HepG2 (cell line): ENCODE measurements at regions not wholly inside any gene's neighbourhood (a gene's known extent, or its start where the extent isn't known, plus 50 kb on each side); places are given as distances from the start of the nearest gene placed in this dataset.

ENCODE experiments used
- ATAC-seq: fragments of 200-7000 bp; cut with Tn5 transposase; 3 replicates; pipeline ENCODE4 v1.9.1; 2020; ENCODE audit warnings: mild to moderate bottlenecking, moderate library complexity
- BruUV-seq: library from RNA; stranded (reverse); fragments of 400-500 nt; replicated peaks from 2 replicates; lab custom pipeline; 2021; lab: Mats Ljungman, UMichigan
- CTCF ChIA-PET: fragments of 300-600 bp; formaldehyde crosslinking; extraction: SDS; loops from one replicate; lab custom pipeline; 2021; ENCODE audit warnings: low total read pairs, inconsistent platforms, low intra/inter-chr PET ratio; lab: Yijun Ruan, JAX
- POLR2A ChIA-PET: fragments of 350-600 bp; sonication (Branson Sonifier 250); formaldehyde crosslinking; loops from one replicate; lab custom pipeline; 2020; ENCODE audit warnings: antibody characterized with exemption, inconsistent platforms; lab: Yijun Ruan, JAX
- DNase-seq: peaks from one replicate; pipeline ENCODE4 v3.0.0-alpha.2; 2015; ENCODE audit warnings: low spot score
- FAIRE-seq: peaks from 3 replicates; lab custom pipeline; 2011; peaks lifted over from hg19 to GRCh38; lab: Jason Lieb, UNC
- H2AFZ ChIP-seq: one replicate; pipeline ENCODE4 v1.6.1; 2011; ENCODE audit warnings: low read length, inconsistent platforms
- H3K27ac ChIP-seq: fragments of 300-600 bp; 3 replicates; pipeline ENCODE4 v1.8.0; 2011; ENCODE audit warnings: mixed run types, mild to moderate bottlenecking, mixed read lengths, low read length, inconsistent platforms; ENCODE audit not compliant: insufficient read depth; ENCODE audit errors: extremely low read length
- H3K27me3 ChIP-seq, 2 experiments: fragments of 200-600 bp in 1 of 2; 2 replicates in 1 of 2; 3 replicates in 1 of 2; pipeline versions ENCODE4 v1.6.0 to v1.8.0; 2011; ENCODE audit warnings: low read length in 2 of 2, mild to moderate bottlenecking in 2 of 2, moderate library complexity in 2 of 2, inconsistent platforms in 1 of 2; ENCODE audit not compliant: insufficient read depth in 2 of 2, control insufficient read depth in 1 of 2
- H3K36me3 ChIP-seq, 2 experiments: fragments of 200-600 bp in 1 of 2; replicated peaks in 1 of 2; 2 replicates in 1 of 2; 3 replicates in 1 of 2; pipeline versions ENCODE4 v1.5.1 to v1.8.0; 2011; ENCODE audit warnings: low read length in 2 of 2, inconsistent platforms in 1 of 2; ENCODE audit not compliant: insufficient read depth in 2 of 2, control insufficient read depth in 1 of 2
- H3K4me1 ChIP-seq: 2 replicates; pipeline ENCODE4 v1.5.1; 2012; ENCODE audit warnings: low read length, inconsistent platforms; ENCODE audit not compliant: insufficient read depth
- H3K4me2 ChIP-seq: 2 replicates; pipeline ENCODE4 v1.6.0; 2011; ENCODE audit warnings: low read depth, low read length, inconsistent platforms
- H3K4me3 ChIP-seq, 3 experiments: fragments of 200-600 bp in 1 of 3; sonication (generic), shearing (Covaris generic) in 1 of 3; replicated peaks in 1 of 3; 2 replicates each; pipeline ENCODE4 v1.5.1; 2011 to 2016; ENCODE audit warnings: low read length in 3 of 3, inconsistent platforms in 2 of 3, low read depth in 2 of 3, mild to moderate bottlenecking in 2 of 3, control low read depth in 1 of 3, mixed read lengths in 1 of 3; ENCODE audit not compliant: insufficient read depth in 1 of 3
- H3K79me2 ChIP-seq: one replicate; pipeline ENCODE4 v1.6.1; 2011; ENCODE audit warnings: low read length, inconsistent platforms; ENCODE audit not compliant: insufficient read depth
- H3K9ac ChIP-seq: 2 replicates; pipeline ENCODE4 v1.6.0; 2011; ENCODE audit warnings: mild to moderate bottlenecking, low read depth, low read length, inconsistent platforms; ENCODE audit not compliant: insufficient read depth
- H3K9me3 ChIP-seq: 2 replicates; pipeline ENCODE4 v1.5.1; 2012; ENCODE audit warnings: mild to moderate bottlenecking, low read length
- H4K20me1 ChIP-seq: 2 replicates; pipeline ENCODE4 v1.6.0; 2011; ENCODE audit warnings: inconsistent platforms, mild to moderate bottlenecking, low read length, moderate library complexity; ENCODE audit not compliant: insufficient read depth
- FOXA3 ChIP-seq: IDR thresholded peaks from 2 replicates; pipeline ENCODE4 v1.6.1; 2016; ENCODE audit warnings: missing genetic modification reagents, missing compliant biosample characterization
- FOXP1 ChIP-seq, 2 experiments: fragments of 450-650 bp in 1 of 2; IDR thresholded peaks; 2 replicates each; pipeline ENCODE4 v1.6.1; 2017 to 2018; ENCODE audit warnings: antibody characterized with exemption in 1 of 2
- HNRNPH1 ChIP-seq: fragments of 200-400 bp; formaldehyde crosslinking; optimal IDR thresholded peaks from 2 replicates; pipeline ENCODE3; 2017; ENCODE audit warnings: mild to moderate bottlenecking, low read depth, low read length
- KDM4B ChIP-seq: sonication (generic); formaldehyde crosslinking; IDR thresholded peaks from 2 replicates; pipeline ENCODE4 v1.4.0; 2020; ENCODE audit warnings: missing genetic modification reagents
- SAP130 ChIP-seq: IDR thresholded peaks from 2 replicates; pipeline ENCODE4 v1.6.1; 2016; ENCODE audit warnings: low read depth
- STAG1 ChIP-seq: sonication (generic); formaldehyde crosslinking; IDR thresholded peaks from 2 replicates; pipeline ENCODE4 v1.4.0; 2020; ENCODE audit warnings: missing genetic modification reagents
- ZBTB7B ChIP-seq: sonication (generic); formaldehyde crosslinking; IDR thresholded peaks from 2 replicates; pipeline ENCODE4 v1.4.0; 2020; ENCODE audit warnings: missing genetic modification reagents
- ZFX ChIP-seq: sonication (generic); formaldehyde crosslinking; IDR thresholded peaks from 2 replicates; pipeline ENCODE4 v1.4.0; 2020; ENCODE audit warnings: mild to moderate bottlenecking, low read depth, missing genetic modification reagents, moderate library complexity
- ZNF354B ChIP-seq: sonication (generic); formaldehyde crosslinking; IDR thresholded peaks from 2 replicates; pipeline ENCODE4 v1.8.0; 2022; ENCODE audit warnings: mild to moderate bottlenecking, missing genetic modification reagents
- ZNF615 ChIP-seq: sonication (generic); formaldehyde crosslinking; IDR thresholded peaks from 2 replicates; pipeline ENCODE4 v1.5.0; 2020; ENCODE audit warnings: mild to moderate bottlenecking, missing genetic modification reagents, borderline replicate concordance
- WGBS: methylation state at CpG from one replicate; pipeline ENCODE4 v1.1.6; 2017; ENCODE audit warnings: low lambda C conversion rate; 5-methylcytosine and 5-hydroxymethylcytosine counted together
- in situ Hi-C: cut with HindIII; loops from 2 replicates; pipeline ENCODE4 v1.10.0; 2017; ENCODE audit warnings: low pct_unique_long_range_greater_than_20kb; ENCODE audit not compliant: extremely low pct_ligation_motif_present
- intact Hi-C: fragments of 100-400 bp; cut with micrococcal nuclease; formaldehyde crosslinking; loops from one replicate; pipeline ENCODE4 v1.10.0; 2022; ENCODE audit not compliant: unreplicated experiment
- TF ChIP-seq, protein P1 (sequence below): sonication (generic); formaldehyde crosslinking; IDR thresholded peaks from 2 replicates; pipeline ENCODE4 v1.4.0; 2020; ENCODE audit warnings: missing genetic modification reagents
- TF ChIP-seq, protein P2 (sequence below): IDR thresholded peaks from 2 replicates; pipeline ENCODE4 v1.6.1; 2012; ENCODE audit warnings: inconsistent platforms
- TF ChIP-seq, protein P3 (sequence below): IDR thresholded peaks from 2 replicates; pipeline ENCODE4 v1.4.0; 2020; ENCODE audit warnings: mild to moderate bottlenecking, missing genetic modification reagents
- TF ChIP-seq, protein P4 (sequence below): sonication (generic); formaldehyde crosslinking; IDR thresholded peaks from 2 replicates; pipeline ENCODE4 v1.4.0; 2020; ENCODE audit warnings: mild to moderate bottlenecking, missing genetic modification reagents, borderline replicate concordance

DNA sequence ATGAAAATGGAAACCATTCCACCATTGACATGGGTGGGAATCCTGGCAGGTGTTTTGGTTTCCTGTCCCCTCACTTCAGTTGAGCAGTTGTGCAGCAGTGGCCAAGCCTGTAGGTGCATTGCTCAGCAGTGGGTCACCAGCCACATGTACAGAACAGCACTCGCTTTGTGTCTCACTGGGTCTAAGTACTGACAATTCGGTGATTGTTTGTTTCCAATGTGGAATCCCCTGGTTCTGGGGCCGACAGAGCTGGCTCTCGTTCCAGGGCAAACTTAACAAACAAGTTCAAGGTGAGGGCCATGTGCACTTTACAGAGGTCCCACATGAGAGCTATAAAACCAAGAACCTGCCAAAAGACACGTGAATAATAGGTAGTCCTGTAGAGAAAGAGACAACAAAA lies 54.1 kb upstream of the SPATA13 start:
- Histone ChIP-seq H3K4me3 (no peak overlapping the region), H3K36me3 (no peaks in the 10 kb centered on the region), H3K9ac (no peak overlapping the region), H3K27me3 (peaks cover 0 to 19% of the 10 kb centered on the region in 2 experiments; a peak in 2 of 5 replicates), H3K4me2 (peak overlapping the region; percentile 30), H3K9me3 (no peaks in the 10 kb centered on the region), H3K79me2 (no peaks in the 10 kb centered on the region), H3K27ac (no peak overlapping the region), H2AFZ (no peak overlapping the region), H3K4me1 (peaks cover 30% of the 10 kb centered on the region), H4K20me1 (no peaks in the 10 kb centered on the region)
- WGBS, result 0% methylated on average over 5 of the region's 5 CpGs
- DNase-seq, result peak; percentile 90
- intact Hi-C loops, result loop anchor here (5.0 kb wide), 3 partner anchors 41 to 111 kb away; partner anchors contain the start of gene SPATA13
- peak; percentile 53 for FAIRE-seq
- POLR2A ChIA-PET, result interaction anchor here (2.0 to 2.3 kb wide), 2 partner anchors 10 to 54 kb away, joined by 7 to 8 read pairs; partner anchors contain the start of gene SPATA13
- CTCF ChIA-PET, result no interaction called here
- in situ Hi-C loops, result no loop called here
- no TSS peak for BruUV-seq
- peak; percentile 97 for ATAC-seq
- TF ChIP-seq HNRNPH1 (no peak), KDM4B (peak; percentile 17; the same call in 1 of the 2 replicates), STAG1 (CRISPR knock-in tag) (peak; percentile 20; the same call in 1 of the 2 replicates), SAP130 (CRISPR knock-in tag) (peak; percentile 64), ZNF354B (CRISPR knock-in tag) (no peak), ZFX (CRISPR knock-in tag) (0 out of 2 replicates have a peak, but pooled peaks have one; percentile 25), ZBTB7B (CRISPR knock-in tag) (peak; percentile 40; the same call in 1 of the 2 replicates), ZNF615 (CRISPR knock-in tag) (no peak), FOXP1 (IDR thresholded peaks at IDR 0.05) (no peak), FOXP1 (CRISPR knock-in tag; IDR thresholded peaks at IDR 0.05) (peak; percentile 60; the same call in 1 of the 2 replicates), FOXA3 (CRISPR knock-in tag) (peak; percentile 49; the same call in 1 of the 2 replicates)
- TF ChIP-seq, protein P1, sequence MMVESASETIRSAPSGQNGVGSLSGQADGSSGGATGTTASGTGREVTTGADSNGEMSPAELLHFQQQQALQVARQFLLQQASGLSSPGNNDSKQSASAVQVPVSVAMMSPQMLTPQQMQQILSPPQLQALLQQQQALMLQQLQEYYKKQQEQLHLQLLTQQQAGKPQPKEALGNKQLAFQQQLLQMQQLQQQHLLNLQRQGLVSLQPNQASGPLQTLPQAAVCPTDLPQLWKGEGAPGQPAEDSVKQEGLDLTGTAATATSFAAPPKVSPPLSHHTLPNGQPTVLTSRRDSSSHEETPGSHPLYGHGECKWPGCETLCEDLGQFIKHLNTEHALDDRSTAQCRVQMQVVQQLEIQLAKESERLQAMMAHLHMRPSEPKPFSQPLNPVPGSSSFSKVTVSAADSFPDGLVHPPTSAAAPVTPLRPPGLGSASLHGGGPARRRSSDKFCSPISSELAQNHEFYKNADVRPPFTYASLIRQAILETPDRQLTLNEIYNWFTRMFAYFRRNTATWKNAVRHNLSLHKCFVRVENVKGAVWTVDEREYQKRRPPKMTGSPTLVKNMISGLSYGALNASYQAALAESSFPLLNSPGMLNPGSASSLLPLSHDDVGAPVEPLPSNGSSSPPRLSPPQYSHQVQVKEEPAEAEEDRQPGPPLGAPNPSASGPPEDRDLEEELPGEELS, result peak; percentile 65
- TF ChIP-seq, protein P2, sequence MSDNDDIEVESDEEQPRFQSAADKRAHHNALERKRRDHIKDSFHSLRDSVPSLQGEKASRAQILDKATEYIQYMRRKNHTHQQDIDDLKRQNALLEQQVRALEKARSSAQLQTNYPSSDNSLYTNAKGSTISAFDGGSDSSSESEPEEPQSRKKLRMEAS, result peak; percentile 26; the same call in 1 of the 2 replicates
- TF ChIP-seq, protein P3, sequence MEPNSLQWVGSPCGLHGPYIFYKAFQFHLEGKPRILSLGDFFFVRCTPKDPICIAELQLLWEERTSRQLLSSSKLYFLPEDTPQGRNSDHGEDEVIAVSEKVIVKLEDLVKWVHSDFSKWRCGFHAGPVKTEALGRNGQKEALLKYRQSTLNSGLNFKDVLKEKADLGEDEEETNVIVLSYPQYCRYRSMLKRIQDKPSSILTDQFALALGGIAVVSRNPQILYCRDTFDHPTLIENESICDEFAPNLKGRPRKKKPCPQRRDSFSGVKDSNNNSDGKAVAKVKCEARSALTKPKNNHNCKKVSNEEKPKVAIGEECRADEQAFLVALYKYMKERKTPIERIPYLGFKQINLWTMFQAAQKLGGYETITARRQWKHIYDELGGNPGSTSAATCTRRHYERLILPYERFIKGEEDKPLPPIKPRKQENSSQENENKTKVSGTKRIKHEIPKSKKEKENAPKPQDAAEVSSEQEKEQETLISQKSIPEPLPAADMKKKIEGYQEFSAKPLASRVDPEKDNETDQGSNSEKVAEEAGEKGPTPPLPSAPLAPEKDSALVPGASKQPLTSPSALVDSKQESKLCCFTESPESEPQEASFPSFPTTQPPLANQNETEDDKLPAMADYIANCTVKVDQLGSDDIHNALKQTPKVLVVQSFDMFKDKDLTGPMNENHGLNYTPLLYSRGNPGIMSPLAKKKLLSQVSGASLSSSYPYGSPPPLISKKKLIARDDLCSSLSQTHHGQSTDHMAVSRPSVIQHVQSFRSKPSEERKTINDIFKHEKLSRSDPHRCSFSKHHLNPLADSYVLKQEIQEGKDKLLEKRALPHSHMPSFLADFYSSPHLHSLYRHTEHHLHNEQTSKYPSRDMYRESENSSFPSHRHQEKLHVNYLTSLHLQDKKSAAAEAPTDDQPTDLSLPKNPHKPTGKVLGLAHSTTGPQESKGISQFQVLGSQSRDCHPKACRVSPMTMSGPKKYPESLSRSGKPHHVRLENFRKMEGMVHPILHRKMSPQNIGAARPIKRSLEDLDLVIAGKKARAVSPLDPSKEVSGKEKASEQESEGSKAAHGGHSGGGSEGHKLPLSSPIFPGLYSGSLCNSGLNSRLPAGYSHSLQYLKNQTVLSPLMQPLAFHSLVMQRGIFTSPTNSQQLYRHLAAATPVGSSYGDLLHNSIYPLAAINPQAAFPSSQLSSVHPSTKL (CRISPR knock-in tag), result peak; percentile 87
- TF ChIP-seq, protein P4, sequence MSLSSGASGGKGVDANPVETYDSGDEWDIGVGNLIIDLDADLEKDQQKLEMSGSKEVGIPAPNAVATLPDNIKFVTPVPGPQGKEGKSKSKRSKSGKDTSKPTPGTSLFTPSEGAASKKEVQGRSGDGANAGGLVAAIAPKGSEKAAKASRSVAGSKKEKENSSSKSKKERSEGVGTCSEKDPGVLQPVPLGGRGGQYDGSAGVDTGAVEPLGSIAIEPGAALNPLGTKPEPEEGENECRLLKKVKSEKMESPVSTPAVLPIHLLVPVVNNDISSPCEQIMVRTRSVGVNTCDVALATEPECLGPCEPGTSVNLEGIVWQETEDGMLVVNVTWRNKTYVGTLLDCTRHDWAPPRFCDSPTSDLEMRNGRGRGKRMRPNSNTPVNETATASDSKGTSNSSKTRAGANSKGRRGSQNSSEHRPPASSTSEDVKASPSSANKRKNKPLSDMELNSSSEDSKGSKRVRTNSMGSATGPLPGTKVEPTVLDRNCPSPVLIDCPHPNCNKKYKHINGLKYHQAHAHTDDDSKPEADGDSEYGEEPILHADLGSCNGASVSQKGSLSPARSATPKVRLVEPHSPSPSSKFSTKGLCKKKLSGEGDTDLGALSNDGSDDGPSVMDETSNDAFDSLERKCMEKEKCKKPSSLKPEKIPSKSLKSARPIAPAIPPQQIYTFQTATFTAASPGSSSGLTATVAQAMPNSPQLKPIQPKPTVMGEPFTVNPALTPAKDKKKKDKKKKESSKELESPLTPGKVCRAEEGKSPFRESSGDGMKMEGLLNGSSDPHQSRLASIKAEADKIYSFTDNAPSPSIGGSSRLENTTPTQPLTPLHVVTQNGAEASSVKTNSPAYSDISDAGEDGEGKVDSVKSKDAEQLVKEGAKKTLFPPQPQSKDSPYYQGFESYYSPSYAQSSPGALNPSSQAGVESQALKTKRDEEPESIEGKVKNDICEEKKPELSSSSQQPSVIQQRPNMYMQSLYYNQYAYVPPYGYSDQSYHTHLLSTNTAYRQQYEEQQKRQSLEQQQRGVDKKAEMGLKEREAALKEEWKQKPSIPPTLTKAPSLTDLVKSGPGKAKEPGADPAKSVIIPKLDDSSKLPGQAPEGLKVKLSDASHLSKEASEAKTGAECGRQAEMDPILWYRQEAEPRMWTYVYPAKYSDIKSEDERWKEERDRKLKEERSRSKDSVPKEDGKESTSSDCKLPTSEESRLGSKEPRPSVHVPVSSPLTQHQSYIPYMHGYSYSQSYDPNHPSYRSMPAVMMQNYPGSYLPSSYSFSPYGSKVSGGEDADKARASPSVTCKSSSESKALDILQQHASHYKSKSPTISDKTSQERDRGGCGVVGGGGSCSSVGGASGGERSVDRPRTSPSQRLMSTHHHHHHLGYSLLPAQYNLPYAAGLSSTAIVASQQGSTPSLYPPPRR (CRISPR knock-in tag), result peak; percentile 48; the same call in 1 of the 2 replicates
